Fibroblast of mammary gland (primary cell): ENCODE measurements at regions not wholly inside any gene's neighbourhood (a gene's known extent, or its start where the extent isn't known, plus 50 kb on each side); places are given as distances from the start of the nearest gene placed in this dataset.
"Not testable (repeated sequence)": the region's sequence is repeated elsewhere in the genome, so short reads cannot be mapped to it uniquely, and the experiment has no call there.

Experiments
- DNase-seq: peaks from one replicate; pipeline ENCODE4 v3.0.0-alpha.2; 2010; ENCODE audit warnings: low read depth
- H3K4me3 ChIP-seq: 2 replicates; pipeline ENCODE4 v1.5.1; 2011; ENCODE audit warnings: low read depth, mild to moderate bottlenecking, low read length, moderate library complexity; ENCODE audit not compliant: control insufficient read depth
- TF ChIP-seq, protein P1 (sequence below): conservative IDR thresholded peaks from 2 replicates; pipeline ENCODE4 v1.5.1; 2011; ENCODE audit warnings: low read depth, low read length, inconsistent platforms; ENCODE audit not compliant: control insufficient read depth, insufficient read depth

GRCh38 chr5:152730176-152730575 lies 325.1 kb upstream of the NMUR2 start:
- no peak for DNase-seq
- H3K4me3 ChIP-seq = no peak overlapping the region
- TF ChIP-seq, protein P1, sequence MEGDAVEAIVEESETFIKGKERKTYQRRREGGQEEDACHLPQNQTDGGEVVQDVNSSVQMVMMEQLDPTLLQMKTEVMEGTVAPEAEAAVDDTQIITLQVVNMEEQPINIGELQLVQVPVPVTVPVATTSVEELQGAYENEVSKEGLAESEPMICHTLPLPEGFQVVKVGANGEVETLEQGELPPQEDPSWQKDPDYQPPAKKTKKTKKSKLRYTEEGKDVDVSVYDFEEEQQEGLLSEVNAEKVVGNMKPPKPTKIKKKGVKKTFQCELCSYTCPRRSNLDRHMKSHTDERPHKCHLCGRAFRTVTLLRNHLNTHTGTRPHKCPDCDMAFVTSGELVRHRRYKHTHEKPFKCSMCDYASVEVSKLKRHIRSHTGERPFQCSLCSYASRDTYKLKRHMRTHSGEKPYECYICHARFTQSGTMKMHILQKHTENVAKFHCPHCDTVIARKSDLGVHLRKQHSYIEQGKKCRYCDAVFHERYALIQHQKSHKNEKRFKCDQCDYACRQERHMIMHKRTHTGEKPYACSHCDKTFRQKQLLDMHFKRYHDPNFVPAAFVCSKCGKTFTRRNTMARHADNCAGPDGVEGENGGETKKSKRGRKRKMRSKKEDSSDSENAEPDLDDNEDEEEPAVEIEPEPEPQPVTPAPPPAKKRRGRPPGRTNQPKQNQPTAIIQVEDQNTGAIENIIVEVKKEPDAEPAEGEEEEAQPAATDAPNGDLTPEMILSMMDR = no peak

- DNase-seq = no peak
- TF ChIP-seq, protein P1 = no peak
- no peak overlapping the region for H3K4me3 ChIP-seq
Measured at GRCh38 chr5:152736906-152737305, 331.8 kb upstream of the NMUR2 start.

DNA sequence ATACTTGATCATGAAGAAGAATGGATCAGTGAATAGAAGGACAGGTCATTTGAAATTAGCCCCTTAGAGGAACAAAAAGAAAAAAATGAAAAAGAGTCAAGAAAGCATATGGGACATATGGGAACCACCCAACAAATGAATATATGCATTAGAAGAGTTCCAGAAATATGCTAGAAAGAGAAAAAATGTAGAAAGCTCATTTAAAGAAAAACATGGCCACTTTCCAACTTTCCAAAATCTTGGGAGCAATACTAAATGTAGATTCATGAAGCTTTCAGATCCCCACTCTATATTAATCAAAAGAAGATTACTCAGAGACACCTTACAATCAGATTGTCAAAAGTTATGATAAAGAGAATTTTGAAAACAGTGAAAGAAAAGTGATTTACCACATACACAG lies 334.8 kb upstream of the NMUR2 start:
- H3K4me3 ChIP-seq = no peak overlapping the region
- no peak for DNase-seq
- TF ChIP-seq, protein P1 = no peak

DNA sequence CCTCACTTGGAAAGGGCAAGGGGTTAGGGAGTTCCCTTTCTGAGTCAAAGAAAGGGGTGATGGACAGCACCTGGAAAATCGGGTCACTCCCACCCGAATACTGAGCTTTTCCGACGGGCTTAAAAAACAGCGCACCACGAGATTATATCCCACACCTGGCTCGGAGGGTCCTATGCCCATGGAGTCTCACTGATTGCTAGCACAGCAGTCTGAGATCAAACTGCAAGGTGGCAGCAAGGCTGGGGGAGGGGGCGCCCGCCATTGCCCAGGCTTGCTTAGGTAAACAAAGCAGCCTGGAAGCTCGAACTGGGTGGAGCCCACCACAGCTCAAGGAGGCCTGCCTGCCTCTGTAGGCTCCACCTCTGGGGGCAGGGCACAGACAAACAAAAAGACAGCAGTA lies 336.0 kb upstream of the NMUR2 start:
- DNase-seq, H3K4me3 ChIP-seq: not testable (repeated sequence)

- H3K4me3 ChIP-seq, DNase-seq: not testable (repeated sequence)
Measured at GRCh38 chr5:152787709-152788217, 382.7 kb upstream of the NMUR2 start.

DNA sequence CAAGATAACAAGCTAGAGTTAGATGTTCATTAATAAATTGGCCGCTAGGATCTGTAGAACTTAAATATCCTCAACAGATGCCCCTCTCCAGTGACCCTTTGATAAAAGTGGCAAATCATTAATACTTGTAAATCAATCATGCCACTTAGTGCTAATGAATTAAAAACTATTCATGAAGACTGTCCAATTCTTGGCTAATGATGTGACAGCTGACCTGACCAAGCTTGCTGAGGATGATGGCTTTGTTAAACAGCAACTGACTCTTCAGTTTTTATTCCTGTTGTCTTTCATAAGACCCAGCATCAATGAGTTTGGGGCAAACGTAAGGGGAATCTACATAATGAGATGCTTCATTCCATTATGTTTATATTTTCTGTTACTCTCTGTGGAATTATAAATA lies 396.8 kb upstream of the NMUR2 start:
- H3K4me3 ChIP-seq = no peak overlapping the region
- TF ChIP-seq, protein P1 = no peak

DNA sequence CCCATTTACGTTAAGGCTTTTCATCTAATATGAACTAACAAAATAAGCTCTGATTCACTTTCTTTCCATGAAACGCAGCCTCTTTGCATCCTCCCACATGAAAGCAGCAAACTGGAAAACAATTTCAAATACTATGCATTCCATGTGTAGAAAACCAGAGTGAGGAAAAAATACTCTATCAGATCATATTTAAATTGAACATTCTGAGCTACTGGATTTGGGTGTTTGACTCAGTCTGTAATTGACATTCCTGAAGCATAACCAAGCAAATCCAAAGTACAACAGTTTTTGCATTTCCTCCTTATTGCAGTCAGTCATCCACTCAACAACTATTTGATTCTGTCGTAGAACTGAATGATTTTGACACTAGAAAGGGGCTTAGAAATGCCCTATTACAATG lies 399.1 kb upstream of the NMUR2 start:
- no peak for DNase-seq
- TF ChIP-seq, protein P1 = no peak
- H3K4me3 ChIP-seq = no peak overlapping the region

More for the DNA sequence above, 396.8 kb upstream of the NMUR2 start:
- DNase-seq = no peak

- no peak overlapping the region for H3K4me3 ChIP-seq
- peak; percentile 4 for DNase-seq
- TF ChIP-seq, protein P1 = no peak
Measured at GRCh38 chr5:152811988-152812387, 406.9 kb upstream of the NMUR2 start.
